EL (cell line): ENCODE measurements at regions not wholly inside any gene's neighbourhood (a gene's known extent, or its start where the extent isn't known, plus 50 kb on each side); places are given as distances from the start of the nearest gene placed in this dataset.
"Not testable (repeated sequence)": the region's sequence is repeated elsewhere in the genome, so short reads cannot be mapped to it uniquely, and the experiment has no call there.

ENCODE experiments used
- DNase-seq: peaks from one replicate; pipeline ENCODE4 v3.0.0-alpha.2; 2016

DNA sequence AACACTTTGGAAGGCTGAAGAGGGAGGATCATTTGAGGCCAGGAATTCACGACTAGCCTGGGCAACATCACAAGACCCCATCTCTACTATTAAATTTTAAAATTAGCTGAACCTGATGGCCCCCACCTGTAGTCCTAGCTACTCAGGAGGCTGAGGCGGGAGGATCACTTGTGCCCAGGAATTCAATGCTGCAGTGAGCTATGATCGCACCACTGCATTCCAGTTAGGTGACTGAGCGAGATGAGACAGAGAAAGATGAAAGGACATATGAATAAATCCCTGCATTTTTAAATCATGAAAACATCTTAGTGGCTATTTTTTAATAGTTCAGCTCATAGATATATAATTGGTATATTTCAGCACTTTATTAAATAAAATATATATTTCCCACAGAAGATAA is 93.8 kb downstream of the GPR63 start:
- peak; percentile 23 for DNase-seq

DNA sequence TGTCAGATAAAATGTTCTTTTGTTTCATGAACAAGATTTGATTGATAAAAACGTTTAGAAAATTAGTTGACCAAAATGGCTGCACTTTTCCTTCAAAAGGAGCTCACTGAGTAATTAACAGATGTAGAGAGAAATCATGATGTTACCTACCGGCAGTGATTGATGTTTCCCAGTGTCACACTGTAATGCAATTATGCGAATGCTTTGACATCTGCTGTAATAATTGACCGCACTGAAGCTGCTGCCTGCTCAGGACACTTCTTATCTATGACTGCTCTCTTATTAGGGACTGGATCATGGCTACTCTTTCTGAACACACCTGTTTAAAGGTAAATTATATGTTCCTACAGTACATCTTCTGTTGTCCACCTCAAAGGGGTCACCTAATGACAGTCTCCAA is 94.6 kb downstream of the GPR63 start:
- DNase-seq, result no peak

- DNase-seq, result no peak
Measured at GRCh38 chr6:96735332-96735731, 101.9 kb downstream of the GPR63 start.

DNA sequence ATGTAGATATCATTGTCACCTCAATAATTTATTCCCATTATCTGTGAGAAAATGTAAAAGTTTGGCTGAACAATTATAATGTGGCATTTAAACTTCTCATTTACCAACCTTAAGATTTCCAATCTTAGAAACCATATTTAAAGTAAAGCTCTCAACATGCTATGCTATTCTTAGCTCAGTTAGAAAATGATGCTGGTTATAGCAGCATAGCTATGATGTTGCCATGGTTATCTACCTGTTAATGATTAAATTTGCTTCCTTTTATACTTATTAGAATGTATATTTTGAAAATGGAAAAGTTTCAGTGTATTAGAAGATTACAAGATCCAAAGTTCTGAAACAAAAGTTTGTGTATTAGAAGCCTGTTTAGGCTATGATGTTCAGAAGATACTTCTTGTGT is 110.1 kb downstream of the GPR63 start:
- no peak for DNase-seq

DNA sequence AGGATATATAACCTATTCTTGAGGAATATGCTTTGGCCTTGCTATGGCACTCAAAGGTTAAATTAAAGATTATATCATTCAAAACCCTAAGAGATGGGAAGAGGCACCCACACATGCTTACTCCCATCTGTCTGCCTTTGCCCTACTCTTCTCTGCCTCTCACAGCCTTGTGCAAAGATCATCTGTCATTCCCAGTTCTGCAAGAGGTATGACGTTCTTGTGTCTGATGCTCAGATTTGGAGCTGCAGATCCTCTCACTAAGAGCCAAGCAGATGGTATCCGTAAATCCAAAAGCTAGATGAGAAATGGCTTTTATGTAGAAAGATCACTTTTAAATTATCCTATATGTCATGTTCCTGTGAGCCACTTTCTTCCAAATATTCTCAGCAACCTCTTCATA is 112.0 kb downstream of the GPR63 start:
- DNase-seq, result no peak

DNA sequence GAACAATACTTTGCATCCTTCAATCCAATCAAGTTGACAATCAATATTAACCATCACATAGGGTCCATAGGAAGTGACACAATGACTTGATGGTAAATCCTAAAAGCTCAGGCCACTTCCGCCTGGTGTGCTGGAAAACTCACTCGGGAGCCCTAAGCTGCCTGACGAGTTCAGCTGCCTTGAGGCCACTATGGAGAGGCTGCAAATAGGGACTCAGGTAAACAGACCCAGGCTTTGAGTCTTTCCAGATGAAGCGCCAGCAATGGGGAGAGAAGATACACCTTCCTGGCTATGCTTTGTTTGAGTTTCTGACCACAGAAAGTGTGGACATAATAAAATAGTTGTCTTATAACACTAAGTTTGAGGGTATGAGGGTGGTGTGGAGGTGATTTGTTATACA is 112.6 kb downstream of the GPR63 start:
- no peak for DNase-seq

- no peak for DNase-seq
Measured at GRCh38 chr6:96723362-96723761, 113.9 kb downstream of the GPR63 start.

- DNase-seq, result no peak
Measured at GRCh38 chr6:96721227-96721626, 116.0 kb downstream of the GPR63 start.

DNA sequence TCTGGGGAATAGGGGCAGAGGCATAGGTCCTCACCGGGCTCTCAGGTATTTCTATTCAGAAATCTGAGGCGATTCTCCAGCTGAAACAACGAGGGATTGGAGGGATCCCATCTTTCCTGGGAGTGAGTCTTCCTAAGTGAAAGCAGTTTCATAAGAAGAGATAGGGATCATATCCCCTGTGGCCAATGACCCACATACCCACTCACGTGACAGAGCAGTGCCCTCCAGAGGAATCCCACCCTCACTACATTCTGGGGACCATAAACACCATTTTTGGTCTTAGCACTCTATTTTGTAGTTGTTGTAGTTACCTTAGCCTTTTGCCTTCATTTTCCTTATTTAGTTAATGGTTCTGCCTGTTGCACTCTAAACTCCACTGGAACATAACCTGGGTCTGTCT is 121.1 kb downstream of the GPR63 start:
- no peak for DNase-seq

DNA sequence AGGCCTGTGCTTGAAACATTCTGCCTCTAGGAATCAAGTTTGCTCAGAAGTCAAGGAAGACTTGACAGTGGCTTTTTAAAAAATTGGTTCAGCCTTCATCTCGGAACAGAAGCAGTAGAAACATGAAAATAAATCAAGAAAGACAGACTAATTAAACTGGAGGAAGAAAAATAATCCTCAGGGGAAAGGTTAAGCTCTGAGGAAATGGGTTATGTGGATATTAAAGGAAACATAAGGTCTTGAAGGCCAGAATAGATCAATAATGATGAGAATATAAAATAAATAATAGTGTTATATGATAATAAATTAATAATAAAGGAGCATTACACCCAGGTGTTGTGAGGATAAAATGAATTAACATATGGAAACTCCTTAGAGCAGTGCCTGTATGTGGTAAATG is 121.7 kb downstream of the GPR63 start:
- DNase-seq, result no peak

- DNase-seq, result no peak
Measured at GRCh38 chr6:96704713-96705112, 132.6 kb downstream of the GPR63 start.

DNA sequence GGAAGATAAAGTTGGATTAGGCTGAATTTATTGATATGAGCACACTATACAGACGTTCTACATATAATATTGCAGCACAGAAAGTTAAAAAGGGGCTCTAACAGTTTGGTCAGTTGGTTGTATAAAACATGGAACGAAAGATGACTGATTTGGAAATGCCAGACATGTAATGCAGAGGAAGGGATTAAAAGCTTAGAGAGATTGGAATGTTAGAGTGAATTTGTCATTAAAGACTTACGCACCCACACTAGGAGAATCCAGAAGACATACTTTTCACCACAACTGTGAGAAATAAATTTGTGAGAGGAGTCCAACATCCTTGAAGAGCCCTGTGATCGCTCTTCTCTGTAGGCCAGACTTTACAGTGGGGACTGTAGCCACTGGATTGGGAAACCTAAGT is 134.7 kb downstream of the GPR63 start:
- DNase-seq, result no peak

GRCh38 chr6:96700915-96701314 is 136.4 kb downstream of the GPR63 start:
- DNase-seq, result no peak

GRCh38 chr6:96694429-96694828 is 131.5 kb downstream of the FHL5 start:
- DNase-seq, result not testable (repeated sequence)

DNA sequence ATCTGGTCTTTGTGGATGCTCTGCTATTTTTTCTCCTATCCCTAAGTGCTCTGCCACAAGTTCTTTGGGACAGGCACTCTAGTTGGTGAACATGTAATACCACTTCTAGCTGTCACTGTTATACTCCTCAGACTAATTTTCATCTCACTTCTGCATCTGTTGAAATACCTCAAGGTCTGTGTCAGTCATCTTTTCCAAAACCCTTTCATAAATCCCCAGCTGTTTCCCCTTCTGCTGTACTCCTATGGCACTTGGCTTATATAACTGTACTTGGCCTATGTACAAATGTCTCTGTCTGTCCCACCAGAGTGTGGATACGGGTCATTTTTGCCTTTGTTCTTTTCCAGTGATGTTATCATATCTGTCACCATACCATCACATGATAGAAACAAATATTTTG is 124.2 kb downstream of the FHL5 start:
- no peak for DNase-seq

- no peak for DNase-seq
Measured at GRCh38 chr6:96685702-96686101, 122.8 kb downstream of the FHL5 start.

- no peak for DNase-seq
Measured at GRCh38 chr6:96683819-96684528, 121.0 kb downstream of the FHL5 start.

DNA sequence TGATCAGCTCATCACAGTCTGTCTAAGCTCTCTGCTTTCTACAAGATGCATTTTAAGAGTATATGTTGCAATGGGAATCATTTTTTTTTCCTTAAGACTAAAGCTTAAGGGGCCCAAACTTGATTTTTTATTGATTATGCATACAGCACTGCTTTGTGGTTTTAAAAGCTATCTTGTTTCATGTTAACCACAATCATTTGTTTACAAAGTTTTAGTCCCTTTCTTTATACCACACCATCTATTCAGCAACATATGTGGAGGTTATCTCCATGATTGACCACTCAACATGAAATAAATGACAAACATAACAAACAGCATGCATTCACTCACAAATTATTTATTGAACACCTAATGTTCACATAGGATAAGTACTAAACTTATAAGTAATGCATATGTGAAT is 119.1 kb downstream of the FHL5 start:
- no peak for DNase-seq

GRCh38 chr6:96675597-96675996 is 112.7 kb downstream of the FHL5 start:
- DNase-seq, result no peak
